ENCODE measurements at regions not wholly inside any gene's neighbourhood (a gene's known extent, or its start where the extent isn't known, plus 50 kb on each side); places are given as distances from the start of the nearest gene placed in this dataset.
"Not testable (repeated sequence)": the region's sequence is repeated elsewhere in the genome, so short reads cannot be mapped to it uniquely, and the experiment has no call there.

GRCh38 chr2:89213151-89213550 is 521.7 kb downstream of the RPIA start:
- H3K4me1 Mint-ChIP-seq, H3K27ac Mint-ChIP-seq, H3K36me3 Mint-ChIP-seq, H3K4me3 Mint-ChIP-seq, DNase-seq, H3K27me3 Mint-ChIP-seq, H3K9me3 Mint-ChIP-seq: not testable (repeated sequence)
- peak; percentile 87 to 88 for ATAC-seq (replicated peaks)

DNA sequence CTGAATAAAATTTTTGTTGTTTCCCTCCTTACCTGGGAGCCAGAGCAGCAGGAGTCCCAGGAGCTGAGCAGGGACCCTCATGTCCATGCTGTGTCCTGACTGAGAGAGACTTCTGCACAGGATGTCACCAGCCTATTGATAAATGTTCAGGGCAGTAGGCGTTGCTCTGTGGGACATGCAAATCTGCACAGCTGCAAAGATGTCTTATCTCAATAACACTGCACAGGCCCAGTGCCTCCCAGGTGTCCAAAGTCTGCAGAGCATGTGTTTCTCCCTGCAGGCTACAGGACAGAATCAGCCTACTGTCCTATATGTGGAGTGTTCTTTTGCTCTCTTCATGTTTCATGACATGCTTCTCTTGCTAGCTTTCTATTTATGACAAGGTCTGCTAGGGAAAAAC is 522.3 kb downstream of the RPIA start:
- peak overlapping the region; percentile 19 to 29 for H3K4me3 Mint-ChIP-seq
- H3K36me3 Mint-ChIP-seq, H3K4me1 Mint-ChIP-seq, DNase-seq, H3K9me3 Mint-ChIP-seq, H3K27me3 Mint-ChIP-seq, H3K27ac Mint-ChIP-seq: not testable (repeated sequence)
- ATAC-seq (replicated peaks), result peak; percentile 59 to 73

DNA sequence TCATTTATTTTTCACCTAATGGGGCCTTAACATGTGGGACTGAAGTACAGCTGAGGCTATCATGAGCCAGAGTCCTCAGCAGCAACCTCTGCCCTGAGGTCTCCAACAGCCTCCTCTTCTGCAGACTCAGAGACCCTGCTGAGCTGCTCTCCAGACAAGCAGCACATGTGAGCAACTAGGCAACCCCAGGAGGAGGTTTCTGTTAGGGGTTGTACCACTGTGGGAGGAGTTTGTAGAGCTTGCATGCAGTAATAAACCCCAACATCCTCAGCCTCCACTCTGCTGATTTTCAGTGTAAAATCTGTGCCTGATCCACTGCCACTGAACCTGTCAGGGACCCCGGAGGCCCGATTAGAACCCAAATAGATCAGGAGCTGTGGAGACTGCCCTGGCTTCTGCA is 530.0 kb downstream of the RPIA start:
- H3K4me1 Mint-ChIP-seq, H3K27ac Mint-ChIP-seq, H3K36me3 Mint-ChIP-seq, H3K9me3 Mint-ChIP-seq, DNase-seq, H3K4me3 Mint-ChIP-seq, H3K27me3 Mint-ChIP-seq: not testable (repeated sequence)
- ATAC-seq (replicated peaks), result peak; percentile 45 to 58

DNA sequence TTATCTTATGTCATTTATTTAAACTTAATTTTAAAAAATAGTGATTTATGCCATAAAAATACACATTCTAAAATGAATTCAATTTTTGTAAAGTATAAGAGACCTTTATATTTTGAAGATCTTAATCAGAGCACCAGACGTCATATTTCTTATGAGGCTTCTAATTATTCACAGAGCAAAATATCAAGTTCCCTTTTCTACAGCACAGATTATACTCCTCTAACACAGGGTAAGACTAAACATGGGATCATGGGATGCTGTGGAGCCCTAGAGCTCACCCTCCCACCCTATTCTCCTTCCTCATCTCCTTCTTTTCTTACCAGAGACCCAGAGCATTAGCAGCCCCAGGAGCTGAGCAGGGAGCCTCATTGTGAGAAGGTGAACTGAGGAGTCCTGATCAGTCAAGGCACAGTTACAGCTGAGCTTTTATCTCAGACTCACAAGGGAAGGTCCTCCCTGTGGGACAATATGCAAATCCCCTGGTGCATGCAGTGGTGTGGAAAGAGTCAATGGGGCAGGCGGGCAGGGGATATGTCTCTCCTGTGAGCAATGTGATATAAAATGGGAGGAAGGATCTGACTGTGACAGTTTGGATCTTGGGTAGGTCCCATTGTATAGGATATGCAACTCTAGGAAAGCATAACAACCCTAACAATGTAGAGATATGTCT is 530.7 kb downstream of the RPIA start:
- H3K27ac Mint-ChIP-seq, H3K9me3 Mint-ChIP-seq, H3K4me1 Mint-ChIP-seq, H3K36me3 Mint-ChIP-seq, H3K4me3 Mint-ChIP-seq, H3K27me3 Mint-ChIP-seq, DNase-seq: not testable (repeated sequence)
- ATAC-seq (replicated peaks), result peak; percentile 77 to 85

DNA sequence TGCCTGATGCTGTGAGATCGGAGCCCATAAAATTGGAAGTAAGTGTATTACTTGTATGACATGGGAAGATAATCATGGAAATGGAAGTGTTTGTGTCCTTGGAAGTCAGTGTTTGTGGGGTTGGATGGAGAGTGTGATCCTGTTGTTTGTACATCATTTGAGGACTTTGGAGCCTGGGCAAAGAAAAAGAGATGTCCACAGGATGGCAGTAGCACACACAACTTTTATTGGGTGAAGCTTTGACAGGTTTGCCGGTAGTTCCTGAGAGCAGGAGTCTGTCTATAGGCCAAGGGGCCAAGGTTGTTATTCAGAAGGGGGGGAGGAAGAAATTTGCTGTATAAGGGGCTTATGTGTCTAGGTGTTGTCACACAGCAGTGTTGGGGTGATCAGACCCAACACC is 533.3 kb downstream of the RPIA start:
- not testable (repeated sequence) for H3K9me3 Mint-ChIP-seq; H3K36me3 Mint-ChIP-seq; H3K4me1 Mint-ChIP-seq; DNase-seq; H3K27me3 Mint-ChIP-seq; H3K27ac Mint-ChIP-seq; H3K4me3 Mint-ChIP-seq; ATAC-seq (replicated peaks)

DNA sequence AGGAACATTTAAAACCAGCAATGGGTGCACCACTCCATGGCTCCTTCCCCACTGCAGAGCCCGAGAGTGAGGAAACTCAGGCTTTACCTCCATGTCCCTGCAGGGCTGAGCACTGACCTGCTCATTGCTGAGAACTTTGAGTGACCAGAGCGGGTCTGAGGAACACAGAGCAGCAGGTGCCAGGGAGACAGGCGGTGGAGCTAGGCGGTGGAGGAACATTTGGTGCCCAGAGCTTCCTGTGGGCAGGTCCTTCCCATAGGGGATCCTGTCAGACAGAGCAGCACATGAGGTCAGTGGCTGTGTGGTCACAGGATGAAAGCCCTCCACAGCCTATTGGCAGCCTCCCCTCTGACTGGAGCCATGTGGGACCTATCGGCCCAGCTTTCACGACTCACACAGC is 538.5 kb downstream of the RPIA start:
- ATAC-seq (replicated peaks); H3K27me3 Mint-ChIP-seq; H3K36me3 Mint-ChIP-seq; H3K9me3 Mint-ChIP-seq; H3K4me1 Mint-ChIP-seq; H3K27ac Mint-ChIP-seq; H3K4me3 Mint-ChIP-seq; DNase-seq: not testable (repeated sequence)

- peak; percentile 42 to 56 for ATAC-seq (replicated peaks)
- H3K27me3 Mint-ChIP-seq, H3K36me3 Mint-ChIP-seq, H3K4me1 Mint-ChIP-seq, H3K9me3 Mint-ChIP-seq, H3K27ac Mint-ChIP-seq, DNase-seq, H3K4me3 Mint-ChIP-seq: not testable (repeated sequence)
These were observed 539.8 kb downstream of the RPIA start for GRCh38 chr2:89231241-89231640.

DNA sequence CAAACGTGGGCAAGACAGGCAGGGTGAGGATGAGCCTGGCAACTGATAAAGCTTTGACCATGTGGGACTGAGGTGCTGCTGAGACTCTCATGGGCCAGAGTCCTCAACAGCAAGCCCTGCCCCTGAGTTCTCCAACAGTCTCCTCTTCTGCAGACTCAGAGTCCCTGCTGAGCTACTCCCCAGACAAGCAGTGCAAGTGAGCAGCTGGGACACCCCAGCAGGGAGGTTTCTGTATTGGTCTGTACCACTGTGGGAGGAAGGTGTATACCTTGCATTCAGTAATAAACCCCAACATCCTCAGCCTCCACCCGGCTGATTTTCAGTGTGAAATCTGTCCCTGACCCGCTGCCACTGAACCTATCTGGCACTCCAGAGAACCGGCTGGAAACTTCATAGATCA is 542.5 kb downstream of the RPIA start:
- not testable (repeated sequence) for H3K4me1 Mint-ChIP-seq, DNase-seq, H3K36me3 Mint-ChIP-seq, H3K9me3 Mint-ChIP-seq, H3K27me3 Mint-ChIP-seq, H3K4me3 Mint-ChIP-seq
- peak overlapping the region; percentile 37 for H3K27ac Mint-ChIP-seq
- peak; percentile 60 to 65 for ATAC-seq (replicated peaks)

- not testable (repeated sequence) for H3K4me1 Mint-ChIP-seq, H3K27me3 Mint-ChIP-seq, H3K4me3 Mint-ChIP-seq, H3K27ac Mint-ChIP-seq, H3K9me3 Mint-ChIP-seq, DNase-seq, H3K36me3 Mint-ChIP-seq
- peak in 1 of 2 donors; percentile 30 for ATAC-seq (replicated peaks)
These were observed 543.5 kb downstream of the RPIA start for GRCh38 chr2:89234818-89235466.

GRCh38 chr2:89236832-89237450 is 545.5 kb downstream of the RPIA start:
- not testable (repeated sequence) for H3K4me3 Mint-ChIP-seq, H3K27ac Mint-ChIP-seq, H3K27me3 Mint-ChIP-seq, H3K9me3 Mint-ChIP-seq, DNase-seq, H3K4me1 Mint-ChIP-seq, H3K36me3 Mint-ChIP-seq
- ATAC-seq (replicated peaks), result peak; percentile 45 to 52

GRCh38 chr2:89237783-89238182 is 546.3 kb downstream of the RPIA start:
- not testable (repeated sequence) for H3K27me3 Mint-ChIP-seq, H3K36me3 Mint-ChIP-seq, H3K9me3 Mint-ChIP-seq, H3K27ac Mint-ChIP-seq, DNase-seq, H3K4me1 Mint-ChIP-seq, H3K4me3 Mint-ChIP-seq
- ATAC-seq (replicated peaks), result peak; percentile 31 to 49

DNA sequence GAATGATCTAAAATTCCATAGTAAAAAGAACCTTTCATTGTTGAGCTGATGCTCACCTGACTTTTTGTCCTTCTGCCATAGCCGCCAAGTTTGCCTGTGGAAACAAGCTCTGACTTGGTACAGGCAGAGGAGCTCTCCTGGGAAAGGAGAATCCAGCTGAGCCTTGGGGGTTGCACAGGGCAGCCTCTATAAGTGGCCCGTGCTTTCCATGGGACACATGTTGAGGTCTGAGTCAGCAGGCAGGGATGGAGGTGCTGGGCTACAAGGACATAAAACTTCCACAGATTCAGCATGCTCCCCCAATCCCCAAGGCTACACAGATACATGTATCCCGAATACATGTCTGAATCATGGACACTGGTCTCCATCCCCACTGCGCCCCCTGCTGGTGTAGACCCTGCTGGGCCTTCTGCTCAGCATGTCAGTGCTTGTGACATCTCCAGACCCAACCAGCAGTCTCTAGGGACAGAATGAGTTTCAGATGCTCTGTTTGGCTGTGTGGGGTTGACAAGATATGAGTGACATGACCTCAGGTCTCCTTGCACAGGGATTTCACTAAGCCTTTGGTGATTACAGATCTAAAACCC is 551.7 kb downstream of the RPIA start:
- peaks cover 13 to 19% of the 10 kb centered on the region in 2 donors for H3K4me1 Mint-ChIP-seq
- DNase-seq (peak; percentile 31), ATAC-seq (replicated peaks) (peak; percentile 100)
- not testable (repeated sequence) for H3K27ac Mint-ChIP-seq, H3K27me3 Mint-ChIP-seq, H3K9me3 Mint-ChIP-seq, H3K4me3 Mint-ChIP-seq, H3K36me3 Mint-ChIP-seq

DNA sequence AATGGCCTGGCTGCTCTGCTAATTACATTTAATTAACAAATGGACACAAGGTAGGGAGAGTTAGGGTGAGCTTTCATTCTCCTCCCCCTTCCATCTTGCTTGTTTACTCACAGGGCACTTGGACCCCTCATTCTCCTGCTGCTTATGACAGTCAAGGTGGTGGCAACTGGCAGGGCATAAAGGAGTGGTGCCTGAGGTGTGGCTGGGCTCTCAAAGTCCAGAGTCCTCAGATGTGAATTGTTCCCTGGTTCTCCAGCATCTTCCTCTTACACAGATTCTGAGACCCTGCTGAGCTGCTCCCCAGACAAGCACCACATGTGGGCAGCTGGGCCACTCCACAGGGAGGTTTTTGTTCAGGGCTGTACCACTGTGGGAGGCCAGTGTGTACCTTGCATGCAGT is 552.9 kb downstream of the RPIA start:
- not testable (repeated sequence) for H3K9me3 Mint-ChIP-seq; H3K27me3 Mint-ChIP-seq; H3K27ac Mint-ChIP-seq; H3K36me3 Mint-ChIP-seq; DNase-seq; H3K4me3 Mint-ChIP-seq; ATAC-seq (replicated peaks)
- H3K4me1 Mint-ChIP-seq, result peaks cover 13 to 19% of the 10 kb centered on the region in 2 donors

GRCh38 chr2:89245478-89245877 is 554.0 kb downstream of the RPIA start:
- H3K36me3 Mint-ChIP-seq; ATAC-seq (replicated peaks); H3K9me3 Mint-ChIP-seq; H3K27me3 Mint-ChIP-seq; DNase-seq; H3K27ac Mint-ChIP-seq: not testable (repeated sequence)
- peaks cover 13 to 19% of the 10 kb centered on the region in 2 donors for H3K4me1 Mint-ChIP-seq
- H3K4me3 Mint-ChIP-seq, result peak overlapping the region; percentile 17 to 30

DNA sequence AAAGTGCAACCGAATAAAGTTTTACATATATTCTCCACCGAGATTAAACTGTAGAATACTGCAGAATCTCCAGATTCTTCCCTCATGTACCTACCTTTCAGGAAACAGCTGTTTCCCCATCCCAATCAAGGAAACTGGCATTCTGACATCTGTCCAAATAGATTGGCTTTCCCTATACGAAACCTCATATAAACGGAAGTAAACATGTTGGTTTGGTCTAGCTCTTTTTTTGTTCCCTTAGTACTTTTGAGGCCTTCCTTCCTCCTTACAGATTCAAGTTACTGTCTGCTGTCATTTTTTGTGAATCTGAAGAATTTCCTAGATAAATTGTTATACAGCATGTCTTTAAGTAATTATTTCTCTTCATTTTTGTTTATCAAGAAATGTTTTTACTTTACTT is 554.6 kb downstream of the RPIA start:
- H3K27me3 Mint-ChIP-seq; H3K4me3 Mint-ChIP-seq; DNase-seq; H3K36me3 Mint-ChIP-seq; ATAC-seq (replicated peaks); H3K9me3 Mint-ChIP-seq: not testable (repeated sequence)
- H3K4me1 Mint-ChIP-seq, result peaks cover 13 to 19% of the 10 kb centered on the region in 2 donors
- H3K27ac Mint-ChIP-seq, result peak overlapping the region; percentile 42

Data from stimulated activated naive B cell treated with anti-CD40 and anti-IgM and Interleukin-4, amounts not matched to agents 10 μg/mL and 1 μg/mL and 100 μg/mL, for 72 hours (primary cell).